H1 (cell line): ENCODE measurements at regions not wholly inside any gene's neighbourhood (a gene's known extent, or its start where the extent isn't known, plus 50 kb on each side); places are given as distances from the start of the nearest gene placed in this dataset.

Experiments used
- SP1 ChIP-seq: IDR thresholded peaks from 2 replicates; pipeline ENCODE4 v1.6.1; 2011; ENCODE audit warnings: low read depth, low read length
- TF ChIP-seq, protein P1 (sequence below), 3 experiments: IDR thresholded peaks; 1 replicate in 2 of 3; 2 replicates in 1 of 3; pipeline versions ENCODE4 v1.5.1 to v1.6.1; 2011; ENCODE audit warnings: low read length in 3 of 3, mild to moderate bottlenecking in 3 of 3, inconsistent platforms in 2 of 3, low read depth in 1 of 3, moderate library complexity in 1 of 3; ENCODE audit not compliant: insufficient read depth in 1 of 3; ENCODE audit errors: control extremely low read depth in 1 of 3

DNA sequence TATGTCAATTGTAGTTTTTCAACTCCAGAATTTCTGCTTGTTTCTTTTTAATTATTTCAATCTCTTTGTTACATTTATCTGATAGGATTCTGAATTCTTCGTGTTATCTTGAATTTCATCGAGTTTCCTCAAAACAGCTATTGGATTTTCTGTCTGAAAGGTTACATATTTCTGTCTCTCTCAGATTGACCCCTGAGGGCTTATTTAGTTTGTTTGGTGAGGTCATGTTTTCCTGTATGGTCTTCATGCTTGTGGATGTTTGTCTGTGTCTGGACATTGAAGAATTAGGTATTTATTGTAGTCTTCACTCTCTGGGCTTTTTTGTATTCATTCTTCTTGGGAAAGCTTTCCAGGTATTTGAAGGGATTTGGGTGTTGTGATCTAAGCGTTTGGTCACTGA lies 85.6 kb downstream of the SNAPC1 start:
- TF ChIP-seq, protein P1, sequence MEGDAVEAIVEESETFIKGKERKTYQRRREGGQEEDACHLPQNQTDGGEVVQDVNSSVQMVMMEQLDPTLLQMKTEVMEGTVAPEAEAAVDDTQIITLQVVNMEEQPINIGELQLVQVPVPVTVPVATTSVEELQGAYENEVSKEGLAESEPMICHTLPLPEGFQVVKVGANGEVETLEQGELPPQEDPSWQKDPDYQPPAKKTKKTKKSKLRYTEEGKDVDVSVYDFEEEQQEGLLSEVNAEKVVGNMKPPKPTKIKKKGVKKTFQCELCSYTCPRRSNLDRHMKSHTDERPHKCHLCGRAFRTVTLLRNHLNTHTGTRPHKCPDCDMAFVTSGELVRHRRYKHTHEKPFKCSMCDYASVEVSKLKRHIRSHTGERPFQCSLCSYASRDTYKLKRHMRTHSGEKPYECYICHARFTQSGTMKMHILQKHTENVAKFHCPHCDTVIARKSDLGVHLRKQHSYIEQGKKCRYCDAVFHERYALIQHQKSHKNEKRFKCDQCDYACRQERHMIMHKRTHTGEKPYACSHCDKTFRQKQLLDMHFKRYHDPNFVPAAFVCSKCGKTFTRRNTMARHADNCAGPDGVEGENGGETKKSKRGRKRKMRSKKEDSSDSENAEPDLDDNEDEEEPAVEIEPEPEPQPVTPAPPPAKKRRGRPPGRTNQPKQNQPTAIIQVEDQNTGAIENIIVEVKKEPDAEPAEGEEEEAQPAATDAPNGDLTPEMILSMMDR (IDR thresholded peaks at IDR 0.05; ENCODE audit: control extremely low read depth in 1 of 3, insufficient read depth in 1 of 3, low read depth in 1 of 3, low read length in 3 of 3) = no peak
- TF ChIP-seq SP1 = no peak
